ENCODE measurements at regions not wholly inside any gene's neighbourhood (a gene's known extent, or its start where the extent isn't known, plus 50 kb on each side); places are given as distances from the start of the nearest gene placed in this dataset.

DNA sequence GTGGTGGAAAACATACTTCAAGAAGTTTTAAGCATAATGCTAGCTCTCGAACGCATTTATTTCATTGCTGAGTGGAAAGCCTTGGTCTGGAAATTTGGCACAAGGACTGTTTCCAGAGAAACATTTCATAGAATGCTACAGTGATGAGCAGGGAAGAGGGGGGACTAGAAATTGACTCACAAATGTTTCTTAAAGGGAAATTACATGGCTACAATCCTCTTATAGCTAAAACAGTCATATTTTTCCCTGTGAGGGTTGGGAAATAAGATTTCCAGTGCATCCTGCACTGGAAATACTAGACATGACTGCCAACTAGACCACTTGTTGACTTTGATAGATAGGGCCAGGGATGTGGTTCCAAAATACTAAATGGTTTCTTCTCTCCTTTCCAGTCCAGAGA lies 197.3 kb upstream of the RGS6 start:
- Mint-ChIP-seq H3K27ac (no peak overlapping the region), H3K4me3 (no peak overlapping the region), H3K27me3 (no peaks in the 10 kb centered on the region), H3K4me1 (no peaks in the 10 kb centered on the region), H3K9me3 (no peaks in the 10 kb centered on the region), H3K36me3 (peaks cover 7% of the 10 kb centered on the region)

DNA sequence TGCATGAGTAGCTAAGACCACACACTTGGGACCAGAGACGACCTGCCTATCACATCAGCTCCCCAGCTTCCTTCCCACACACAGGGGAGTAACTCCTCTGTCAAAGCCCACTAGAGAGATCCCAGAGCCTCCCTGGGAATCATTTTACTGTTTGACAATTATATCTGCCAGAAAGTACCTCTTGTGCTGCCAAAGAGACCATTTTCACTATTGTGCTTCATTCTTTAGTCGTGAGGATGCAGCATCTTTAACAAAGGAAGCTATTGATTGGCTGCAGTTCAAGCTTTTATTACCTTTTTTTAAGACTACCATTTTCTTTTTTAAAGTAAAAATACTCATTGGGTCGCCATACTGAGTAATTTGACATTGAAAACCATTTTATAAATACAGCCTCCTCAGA lies 194.5 kb upstream of the RGS6 start:
- H3K4me1 Mint-ChIP-seq = no peaks in the 10 kb centered on the region

DNA sequence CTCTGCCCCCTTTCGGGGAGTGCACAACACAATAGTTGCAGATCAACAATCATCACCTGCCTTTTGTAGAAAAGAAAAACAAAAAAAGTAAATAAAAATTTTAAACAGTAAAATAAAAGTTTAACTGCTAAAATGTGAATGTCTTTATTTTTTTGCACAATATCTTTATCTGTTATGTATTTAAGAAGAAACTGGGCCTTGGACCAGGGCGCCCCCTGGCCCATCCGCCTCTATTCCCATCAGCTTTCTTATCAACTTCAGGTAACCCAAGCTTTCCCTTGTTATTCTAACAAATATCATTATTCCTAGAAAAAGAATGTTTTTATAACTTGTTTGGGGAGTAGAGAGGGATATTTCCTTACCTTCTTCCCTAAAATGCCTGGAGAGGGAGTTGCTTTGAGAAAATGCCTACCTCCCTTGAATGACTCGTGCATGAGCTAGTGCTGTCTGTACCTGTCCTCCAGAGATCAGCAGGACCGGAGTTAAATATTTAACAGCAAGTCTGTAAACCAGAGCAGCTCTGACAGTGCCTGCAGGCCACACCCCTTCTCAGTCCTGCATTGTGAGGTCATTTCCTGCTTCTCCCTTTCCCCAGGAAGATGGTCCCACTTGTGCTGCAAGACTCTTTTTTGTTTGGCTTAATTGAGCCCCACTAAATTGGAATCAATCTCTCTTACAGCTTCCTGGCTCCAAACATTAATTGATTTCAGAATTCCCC lies 192.8 kb upstream of the RGS6 start:
- Mint-ChIP-seq H3K27ac (no peak overlapping the region), H3K4me1 (no peaks in the 10 kb centered on the region), H3K4me3 (no peak overlapping the region), H3K36me3 (peaks cover 2% of the 10 kb centered on the region), H3K27me3 (no peaks in the 10 kb centered on the region), H3K9me3 (no peaks in the 10 kb centered on the region)

More for the DNA sequence above, 194.5 kb upstream of the RGS6 start:
- H3K27ac Mint-ChIP-seq = no peak overlapping the region
- peaks cover 2% of the 10 kb centered on the region for H3K36me3 Mint-ChIP-seq
- no peaks in the 10 kb centered on the region for H3K9me3 Mint-ChIP-seq
- H3K27me3 Mint-ChIP-seq = no peaks in the 10 kb centered on the region
- no peak overlapping the region for H3K4me3 Mint-ChIP-seq

DNA sequence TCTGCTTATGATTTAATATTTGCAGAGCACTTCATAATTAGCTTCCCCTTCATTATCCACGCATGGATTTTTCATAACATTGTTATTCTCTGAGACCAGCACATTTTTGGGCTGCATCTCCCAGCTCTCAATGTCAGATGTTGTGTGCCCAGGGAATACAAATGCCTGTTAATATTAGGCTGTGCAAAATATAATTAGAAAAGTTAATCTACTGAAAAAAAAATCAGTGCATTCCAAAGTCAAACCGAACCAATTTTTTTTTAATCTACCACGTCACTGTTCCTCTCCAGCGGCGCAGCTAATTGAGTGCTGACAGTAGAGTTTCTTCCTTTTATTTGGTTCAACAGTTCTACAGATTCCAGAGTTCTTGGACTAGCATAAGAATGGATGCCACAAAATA lies 191.0 kb upstream of the RGS6 start:
- H3K27ac Mint-ChIP-seq = no peak overlapping the region
- no peaks in the 10 kb centered on the region for H3K9me3 Mint-ChIP-seq
- H3K4me1 Mint-ChIP-seq = no peaks in the 10 kb centered on the region
- H3K27me3 Mint-ChIP-seq = peaks cover 2% of the 10 kb centered on the region
- peaks cover 1% of the 10 kb centered on the region for H3K36me3 Mint-ChIP-seq
- no peak overlapping the region for H3K4me3 Mint-ChIP-seq

DNA sequence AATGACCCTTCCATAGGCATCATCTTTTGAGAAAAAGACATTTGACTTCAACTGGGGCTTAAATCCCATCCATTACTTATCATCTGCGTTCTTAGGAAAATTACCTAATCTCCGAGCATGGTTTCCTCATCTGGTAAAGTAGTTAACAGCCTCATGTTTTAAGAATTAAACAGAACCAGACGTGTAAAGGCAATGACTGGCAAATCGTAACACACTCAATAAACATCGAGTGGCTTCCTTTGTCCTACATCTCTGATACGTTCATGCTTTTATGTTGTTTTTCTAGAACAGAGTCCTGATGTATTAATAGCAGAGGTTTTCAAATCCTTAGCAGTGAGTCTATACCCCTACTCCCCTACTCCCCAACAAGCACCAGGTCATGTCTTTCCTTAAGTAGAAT lies 189.7 kb upstream of the RGS6 start:
- peaks cover 3% of the 10 kb centered on the region for H3K36me3 Mint-ChIP-seq
- no peaks in the 10 kb centered on the region for H3K9me3 Mint-ChIP-seq
- H3K4me3 Mint-ChIP-seq = no peak overlapping the region
- no peak overlapping the region for H3K27ac Mint-ChIP-seq
- peaks cover 2% of the 10 kb centered on the region for H3K27me3 Mint-ChIP-seq
- H3K4me1 Mint-ChIP-seq = no peaks in the 10 kb centered on the region

DNA sequence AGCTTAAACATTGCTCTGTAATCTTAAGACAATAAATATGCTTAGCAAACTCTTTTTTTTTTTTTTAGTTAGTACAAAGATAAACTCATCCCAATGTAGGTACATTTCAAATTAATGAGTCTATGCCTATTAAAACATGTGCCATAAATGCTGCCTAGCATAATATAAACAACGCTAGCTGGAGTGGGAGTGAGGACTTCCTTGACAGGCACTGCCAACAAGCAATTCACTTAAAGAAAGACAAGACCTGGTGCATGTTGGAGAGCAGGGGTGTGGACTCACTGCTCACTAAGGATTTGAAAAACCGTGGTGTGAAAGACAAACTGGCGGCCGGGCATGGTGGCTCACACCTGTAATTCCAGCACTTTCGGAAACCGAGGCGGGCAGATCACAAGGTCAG lies 187.2 kb upstream of the RGS6 start:
- peaks cover 3% of the 10 kb centered on the region for H3K36me3 Mint-ChIP-seq
- H3K27ac Mint-ChIP-seq = no peak overlapping the region
- peaks cover 6% of the 10 kb centered on the region for H3K9me3 Mint-ChIP-seq
- H3K4me3 Mint-ChIP-seq = no peak overlapping the region
- H3K4me1 Mint-ChIP-seq = no peaks in the 10 kb centered on the region
- H3K27me3 Mint-ChIP-seq = peaks cover 2% of the 10 kb centered on the region

DNA sequence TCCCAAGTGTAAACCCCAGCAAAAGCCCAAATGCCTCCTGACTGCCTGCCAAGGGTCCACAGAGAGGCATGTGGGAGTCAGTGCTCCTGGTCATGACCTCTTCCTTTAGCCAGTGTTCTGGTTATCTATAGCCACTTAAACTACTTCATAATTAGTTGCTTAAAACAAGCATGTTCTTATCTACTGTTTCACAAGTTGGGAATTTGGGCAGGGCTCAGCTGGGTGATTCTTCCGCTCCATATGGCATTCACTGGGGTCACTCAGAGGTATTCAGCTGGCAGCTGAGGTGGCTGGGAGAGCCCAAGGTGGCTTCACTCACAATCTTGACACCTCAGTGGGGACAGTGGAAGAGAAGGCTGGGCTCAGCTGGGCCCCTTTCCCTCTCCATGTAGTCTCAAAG lies 184.0 kb upstream of the RGS6 start:
- Mint-ChIP-seq H3K4me3 (no peak overlapping the region), H3K27ac (no peak overlapping the region)

DNA sequence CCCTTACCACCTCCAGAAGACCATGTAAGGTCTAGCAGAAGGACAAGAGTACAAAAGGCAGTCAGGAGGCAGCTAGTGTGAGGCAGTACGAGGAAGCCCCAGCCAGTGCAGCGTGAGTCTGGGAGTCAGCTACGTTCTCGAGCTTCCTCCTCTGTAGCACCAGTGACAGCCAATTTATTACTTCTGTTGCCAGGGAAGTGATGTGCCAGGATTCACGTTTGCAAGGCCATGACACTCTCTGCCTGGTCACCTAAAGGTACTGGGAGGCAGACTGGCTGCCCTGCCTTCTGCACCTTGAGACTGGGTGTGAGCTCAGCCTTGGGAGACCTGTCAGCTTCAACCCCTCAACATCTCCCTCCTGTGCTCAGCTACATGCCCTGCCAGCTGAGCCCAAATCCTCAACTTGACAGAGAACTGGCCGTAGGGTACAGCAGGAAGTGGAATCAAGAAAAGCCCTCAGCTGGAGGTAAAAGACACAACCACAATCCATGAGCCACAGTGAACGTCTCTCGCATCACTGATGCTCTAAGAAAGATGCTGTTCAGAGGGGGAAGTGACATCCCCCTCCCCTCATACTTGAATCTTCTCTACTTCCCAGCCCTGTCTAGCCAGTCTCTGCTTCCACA lies 182.5 kb upstream of the RGS6 start:
- Mint-ChIP-seq H3K27ac (no peak overlapping the region), H3K36me3 (peaks cover 3% of the 10 kb centered on the region), H3K4me3 (no peak overlapping the region)

More for the DNA sequence above, 184.0 kb upstream of the RGS6 start:
- H3K4me1 Mint-ChIP-seq = no peaks in the 10 kb centered on the region
- H3K9me3 Mint-ChIP-seq = peaks cover 6% of the 10 kb centered on the region
- peaks cover 3% of the 10 kb centered on the region for H3K36me3 Mint-ChIP-seq
- H3K27me3 Mint-ChIP-seq = peaks cover 2% of the 10 kb centered on the region

DNA sequence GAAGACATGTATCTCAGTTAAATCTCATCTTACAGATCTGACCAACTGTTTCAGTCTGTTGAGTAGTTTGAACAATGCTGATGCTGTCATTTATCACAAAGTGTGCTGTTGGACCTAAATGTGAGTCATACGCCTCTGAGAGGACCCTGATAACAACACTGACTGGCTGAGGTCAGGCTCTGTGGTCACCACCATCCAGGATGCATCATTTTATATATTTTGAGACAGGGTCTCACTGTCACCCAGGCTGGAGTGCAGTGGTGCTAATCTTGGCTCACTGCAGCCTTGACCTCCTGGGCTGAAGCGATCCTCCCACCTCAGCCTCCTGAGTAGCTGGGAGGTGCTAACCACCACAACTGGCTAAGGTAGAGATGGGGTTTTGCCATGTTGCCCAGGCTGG lies 181.0 kb upstream of the RGS6 start:
- H3K27me3 Mint-ChIP-seq = peaks cover under 1% of the 10 kb centered on the region
- H3K4me1 Mint-ChIP-seq = no peaks in the 10 kb centered on the region
- H3K27ac Mint-ChIP-seq = no peak overlapping the region
- no peak overlapping the region for H3K4me3 Mint-ChIP-seq
- H3K9me3 Mint-ChIP-seq = peaks cover 6% of the 10 kb centered on the region
- peaks cover 1% of the 10 kb centered on the region for H3K36me3 Mint-ChIP-seq

More for the DNA sequence above, 182.5 kb upstream of the RGS6 start:
- Mint-ChIP-seq H3K4me1 (no peaks in the 10 kb centered on the region), H3K9me3 (peaks cover 6% of the 10 kb centered on the region), H3K27me3 (peaks cover 2% of the 10 kb centered on the region)

DNA sequence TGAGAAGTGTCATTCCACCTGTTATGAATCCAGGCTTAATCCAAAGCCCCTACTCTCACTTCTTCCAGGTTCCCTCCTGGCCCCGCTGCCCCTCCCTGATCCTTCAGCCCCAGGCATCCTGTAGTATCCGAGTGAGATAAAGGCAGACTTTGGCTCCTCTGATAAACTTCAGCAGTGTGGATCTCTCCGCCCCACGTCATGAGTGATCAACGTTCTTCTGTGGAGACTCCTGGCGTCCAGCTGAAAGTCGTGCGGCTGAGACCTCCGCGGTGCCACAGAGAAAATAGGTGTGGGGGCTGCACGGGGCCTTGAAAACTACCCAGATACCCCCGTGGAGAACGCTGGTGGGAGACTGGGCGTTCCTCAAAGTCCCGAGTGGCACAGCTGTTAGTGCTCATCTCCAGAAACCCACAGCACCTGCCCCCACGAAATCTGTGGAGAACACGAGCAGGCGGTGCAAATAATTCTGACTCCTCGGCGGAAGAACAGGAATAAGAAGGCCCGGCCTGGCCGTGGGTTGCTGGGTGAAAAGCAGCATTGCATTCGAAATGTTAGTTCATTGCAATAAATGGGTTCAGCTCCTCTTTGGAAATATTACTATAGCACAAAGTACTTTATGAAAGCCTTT lies 180.0 kb upstream of the RGS6 start:
- Mint-ChIP-seq H3K27me3 (no peaks in the 10 kb centered on the region), H3K27ac (no peak overlapping the region), H3K9me3 (peaks cover 6% of the 10 kb centered on the region), H3K4me1 (no peaks in the 10 kb centered on the region), H3K36me3 (no peaks in the 10 kb centered on the region), H3K4me3 (no peak overlapping the region)

DNA sequence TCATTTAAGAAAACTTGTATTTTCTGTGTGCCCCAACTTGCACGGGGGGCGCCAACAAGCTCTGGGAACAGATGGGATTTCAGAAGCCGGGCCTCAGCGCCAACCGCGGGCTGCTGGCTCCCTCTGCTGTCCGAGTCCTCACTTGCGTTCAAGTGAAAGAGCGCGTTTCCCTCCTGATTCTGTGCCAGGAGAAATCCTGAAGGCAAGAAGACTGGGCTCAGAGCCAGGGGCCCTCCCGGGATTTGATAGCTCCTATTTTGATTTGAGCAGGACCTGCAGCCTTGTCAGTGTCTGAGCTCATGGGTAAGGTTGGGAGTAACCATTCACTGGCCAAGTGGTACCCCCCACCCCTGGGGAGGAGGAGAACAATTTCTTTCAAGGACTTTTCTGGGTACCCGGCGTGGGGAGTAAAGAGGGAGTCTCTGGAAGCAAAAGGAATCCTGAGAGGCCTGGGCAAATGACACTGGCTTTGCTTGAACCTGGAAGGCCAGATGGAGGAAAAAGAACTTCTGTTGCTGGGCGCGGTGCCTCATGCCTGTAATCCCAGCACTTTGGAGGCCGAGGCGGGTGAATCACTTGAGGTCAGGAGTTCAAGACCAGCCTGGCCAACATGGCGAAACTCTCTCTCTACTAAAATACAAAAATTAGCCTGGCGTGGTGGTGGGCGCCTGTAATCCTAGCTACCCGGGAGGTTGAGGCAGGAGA lies 179.0 kb upstream of the RGS6 start:
- Mint-ChIP-seq H3K36me3 (no peaks in the 10 kb centered on the region), H3K4me1 (no peaks in the 10 kb centered on the region), H3K27me3 (no peaks in the 10 kb centered on the region), H3K4me3 (no peak overlapping the region), H3K9me3 (peaks cover 6% of the 10 kb centered on the region), H3K27ac (no peak overlapping the region)

DNA sequence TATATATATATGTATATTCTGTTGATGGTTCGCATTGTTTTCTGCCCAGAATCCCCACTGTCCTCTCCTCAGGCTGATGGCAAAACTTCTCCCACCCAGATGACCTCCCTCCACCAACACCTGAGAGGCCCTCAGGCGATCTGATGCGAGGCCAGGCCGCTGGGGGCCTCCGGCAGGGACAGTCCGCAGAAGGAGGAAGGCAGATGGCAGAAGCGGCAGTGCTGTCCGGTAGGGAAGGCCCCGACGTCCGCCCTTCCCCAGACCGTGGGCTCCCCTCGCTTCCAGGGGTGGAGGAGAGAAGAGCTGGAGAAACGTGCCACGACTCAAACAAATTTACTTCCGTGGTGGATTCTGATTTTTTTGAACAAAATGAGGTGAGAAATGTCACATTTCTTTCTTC lies 178.3 kb upstream of the RGS6 start:
- Mint-ChIP-seq H3K4me3 (no peak overlapping the region), H3K27ac (no peak overlapping the region), H3K4me1 (no peaks in the 10 kb centered on the region), H3K9me3 (peaks cover 2% of the 10 kb centered on the region), H3K36me3 (no peaks in the 10 kb centered on the region), H3K27me3 (no peaks in the 10 kb centered on the region)

DNA sequence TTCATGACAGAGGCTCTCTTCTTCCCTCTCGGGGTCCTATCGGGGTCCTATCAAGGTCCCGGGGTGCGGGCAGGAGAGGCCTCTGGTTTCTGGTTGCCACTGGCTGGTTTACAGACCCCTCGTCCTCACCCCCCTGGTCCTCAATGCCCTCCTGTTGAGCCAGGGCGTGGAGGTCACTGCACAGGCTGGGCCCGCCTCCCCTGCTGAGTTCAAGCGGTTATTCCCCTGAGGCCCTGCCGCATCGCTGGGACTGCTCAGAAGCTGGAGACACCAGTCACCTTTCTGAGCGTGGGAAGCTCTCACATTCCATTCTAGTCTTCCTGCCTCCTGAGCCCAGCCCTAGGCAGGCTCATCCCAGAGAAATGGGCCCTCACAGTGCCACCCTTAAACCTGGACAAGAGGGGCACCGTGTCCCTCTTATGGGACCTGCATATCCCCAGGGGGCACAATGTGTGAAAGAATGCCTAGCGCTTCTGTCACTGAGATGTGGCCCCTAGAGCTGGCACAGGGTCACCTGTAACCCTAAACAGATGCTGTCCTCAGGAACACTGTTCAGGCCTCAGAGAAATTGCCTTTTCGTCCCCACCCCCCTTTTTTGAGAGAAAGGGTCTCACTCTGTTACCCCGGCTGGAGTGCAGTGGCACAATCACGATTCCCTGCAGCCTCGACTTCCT lies 177.7 kb upstream of the RGS6 start:
- no peak overlapping the region for H3K27ac Mint-ChIP-seq
- no peaks in the 10 kb centered on the region for H3K36me3 Mint-ChIP-seq
- no peaks in the 10 kb centered on the region for H3K27me3 Mint-ChIP-seq
- H3K9me3 Mint-ChIP-seq = no peaks in the 10 kb centered on the region
- no peak overlapping the region for H3K4me3 Mint-ChIP-seq
- H3K4me1 Mint-ChIP-seq = no peaks in the 10 kb centered on the region

DNA sequence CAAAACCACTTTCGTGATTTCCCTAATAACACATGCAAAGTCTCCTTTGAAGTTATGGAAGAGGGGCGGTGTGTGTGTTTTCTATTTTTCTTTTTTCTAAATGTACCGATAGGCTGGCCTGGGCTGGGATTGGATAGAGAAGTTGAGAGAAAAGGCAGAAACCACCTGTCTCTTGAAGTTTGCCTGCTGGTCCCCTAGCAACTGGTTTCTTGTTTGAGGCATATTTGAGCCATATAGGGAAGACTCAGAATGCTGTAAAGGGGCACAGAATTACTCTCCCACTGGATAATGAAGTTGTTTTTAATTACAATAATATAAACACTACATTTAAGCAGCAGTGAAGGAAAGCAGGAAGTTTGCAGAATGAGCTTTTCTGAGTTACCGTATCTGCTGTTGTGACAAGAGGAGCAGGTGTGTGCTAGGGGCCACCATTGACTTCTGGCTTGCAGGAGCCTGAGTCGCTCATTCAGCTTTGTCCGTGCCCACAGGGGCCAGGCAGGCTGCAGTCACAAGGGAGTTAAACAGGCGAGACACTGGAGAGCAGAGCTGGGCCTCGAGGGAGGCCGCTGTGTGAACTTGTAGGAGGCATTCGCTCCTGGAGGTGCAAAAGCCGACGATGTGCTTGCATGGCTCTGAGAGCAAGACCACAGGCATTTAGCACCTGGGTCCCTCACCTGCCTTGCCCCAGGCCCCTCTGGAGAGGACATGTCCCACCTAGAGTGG lies 173.8 kb upstream of the RGS6 start:
- H3K36me3 Mint-ChIP-seq = no peaks in the 10 kb centered on the region
- no peaks in the 10 kb centered on the region for H3K9me3 Mint-ChIP-seq
- peaks cover 4% of the 10 kb centered on the region for H3K27me3 Mint-ChIP-seq
- no peak overlapping the region for H3K4me3 Mint-ChIP-seq
- H3K27ac Mint-ChIP-seq = no peak overlapping the region
- H3K4me1 Mint-ChIP-seq = no peaks in the 10 kb centered on the region

DNA sequence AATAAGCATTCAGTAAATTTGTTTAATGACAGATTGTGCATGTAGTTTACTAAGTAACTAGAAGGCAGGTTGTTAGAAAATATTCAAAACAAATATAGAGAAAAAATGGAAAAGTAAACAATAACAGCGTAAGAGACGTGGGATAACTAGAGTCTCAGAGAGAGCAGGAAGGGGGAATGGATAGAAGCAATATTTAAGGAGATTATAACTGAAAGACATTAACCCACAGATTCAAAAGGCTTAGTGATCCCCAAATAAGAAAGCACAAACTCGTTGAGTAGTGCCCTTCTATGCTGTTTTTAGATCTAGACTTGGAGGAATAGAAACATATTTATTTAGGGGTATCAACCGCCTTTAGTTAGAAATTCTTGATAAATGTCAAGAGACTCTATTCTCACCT lies 169.7 kb upstream of the RGS6 start:
- H3K27ac Mint-ChIP-seq = no peak overlapping the region
- H3K9me3 Mint-ChIP-seq = no peaks in the 10 kb centered on the region
- H3K4me1 Mint-ChIP-seq = no peaks in the 10 kb centered on the region
- no peak overlapping the region for H3K4me3 Mint-ChIP-seq
- H3K27me3 Mint-ChIP-seq = peaks cover 10% of the 10 kb centered on the region
- H3K36me3 Mint-ChIP-seq = no peaks in the 10 kb centered on the region

Data from activated naive CD4-positive, alpha-beta T cell treated with anti-CD3 and anti-CD28 coated beads, Interleukin-2, amount 50 U/mL, for 24 hours (primary cell).